NCI-H345 treated with DMSO at 0.1 percent for 48 hours (cell line): ENCODE measurements at regions not wholly inside any gene's neighbourhood (a gene's known extent, or its start where the extent isn't known, plus 50 kb on each side); places are given as distances from the start of the nearest gene placed in this dataset.
"Not testable (repeated sequence)": the region's sequence is repeated elsewhere in the genome, so short reads cannot be mapped to it uniquely, and the experiment has no call there.

Experiments
- DNase-seq: peaks from one replicate; lab custom pipeline; 2025; ENCODE audit not compliant: unreplicated experiment; lab: John Stamatoyannopoulos, UW

- DNase-seq: no peak
Measured at GRCh38 chr12:91636721-91637120, 454.1 kb upstream of the DCN start.

- not testable (repeated sequence) for DNase-seq
Measured at GRCh38 chr12:91634386-91634713, 451.7 kb upstream of the DCN start.

GRCh38 chr12:91633734-91634357 lies 451.2 kb upstream of the DCN start:
- no peak for DNase-seq

- DNase-seq: no peak
Measured at GRCh38 chr12:91633206-91633605, 450.6 kb upstream of the DCN start.

GRCh38 chr12:91632042-91632786 lies 449.6 kb upstream of the DCN start:
- no peak for DNase-seq

GRCh38 chr12:91630596-91631293 lies 448.1 kb upstream of the DCN start:
- no peak for DNase-seq

GRCh38 chr12:91630083-91630482 lies 447.5 kb upstream of the DCN start:
- DNase-seq: no peak

GRCh38 chr12:91629440-91629839 lies 446.8 kb upstream of the DCN start:
- DNase-seq: no peak

- DNase-seq: no peak
Measured at GRCh38 chr12:91628656-91629055, 446.0 kb upstream of the DCN start.

GRCh38 chr12:91627225-91627624 lies 444.6 kb upstream of the DCN start:
- DNase-seq: no peak

GRCh38 chr12:91622981-91623380 lies 440.4 kb upstream of the DCN start:
- no peak for DNase-seq

- DNase-seq: no peak
Measured at GRCh38 chr12:91622037-91622436, 439.4 kb upstream of the DCN start.

GRCh38 chr12:91620992-91621391 lies 438.4 kb upstream of the DCN start:
- DNase-seq: no peak

- DNase-seq: no peak
Measured at GRCh38 chr12:91620422-91620821, 437.8 kb upstream of the DCN start.

- no peak for DNase-seq
Measured at GRCh38 chr12:91618281-91618680, 435.7 kb upstream of the DCN start.

- DNase-seq: no peak
Measured at GRCh38 chr12:91617818-91618217, 435.2 kb upstream of the DCN start.

GRCh38 chr12:91616416-91616815 lies 433.8 kb upstream of the DCN start:
- DNase-seq: no peak

GRCh38 chr12:91613223-91613779 lies 430.7 kb upstream of the DCN start:
- no peak for DNase-seq

- no peak for DNase-seq
Measured at GRCh38 chr12:91610561-91610960, 427.9 kb upstream of the DCN start.

GRCh38 chr12:91609283-91609682 lies 426.7 kb upstream of the DCN start:
- no peak for DNase-seq

- no peak for DNase-seq
Measured at GRCh38 chr12:91608542-91608941, 425.9 kb upstream of the DCN start.
